Adrenal gland (tissue), 5 donors: ENCODE measurements at regions not wholly inside any gene's neighbourhood (a gene's known extent, or its start where the extent isn't known, plus 50 kb on each side); places are given as distances from the start of the nearest gene placed in this dataset.

Experiments
- POLR2A ChIP-seq, 2 donors: fragments of 450-650 bp; IDR thresholded peaks; one replicate each; pipeline ENCODE4 v1.6.1; 2017; ENCODE audit warnings: antibody characterized with exemption in 2 of 2, mild to moderate bottlenecking in 2 of 2, moderate library complexity in 1 of 2
- TF ChIP-seq, protein P1 (sequence below), 6 experiments: fragments of 450-650 bp in 4 of 6; fragments of 200-600 bp in 2 of 6; sonication (generic) in 1 of 6; IDR thresholded peaks; 1 replicate in 5 of 6; 2 replicates in 1 of 6; pipeline versions ENCODE4 v1.5.1 to v1.8.0; 2016 to 2021; ENCODE audit warnings: antibody characterized with exemption in 6 of 6, mild to moderate bottlenecking in 2 of 6, moderate library complexity in 1 of 6
- donor health status: DM: no; HTN: no; CAD: no.

DNA sequence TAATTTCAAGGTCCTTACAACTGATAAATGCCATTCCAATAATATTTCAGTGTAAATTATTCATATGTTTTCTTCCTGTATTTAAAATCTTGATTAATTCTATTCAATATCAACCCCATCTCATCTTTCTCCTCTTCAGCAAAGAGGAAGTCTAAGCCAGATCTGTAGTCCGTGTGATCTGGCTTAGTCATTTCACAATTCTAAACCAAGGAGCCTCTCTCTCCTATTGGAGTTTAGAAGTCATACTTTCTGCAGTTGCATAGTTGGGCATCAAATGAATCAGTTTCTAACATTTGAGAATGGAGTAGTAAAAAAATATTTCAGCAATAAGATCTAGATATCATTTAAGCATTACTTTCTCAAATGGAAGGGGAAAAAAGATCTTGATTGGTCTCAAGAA lies 354.9 kb downstream of the JRKL start:
- TF ChIP-seq, protein P1, sequence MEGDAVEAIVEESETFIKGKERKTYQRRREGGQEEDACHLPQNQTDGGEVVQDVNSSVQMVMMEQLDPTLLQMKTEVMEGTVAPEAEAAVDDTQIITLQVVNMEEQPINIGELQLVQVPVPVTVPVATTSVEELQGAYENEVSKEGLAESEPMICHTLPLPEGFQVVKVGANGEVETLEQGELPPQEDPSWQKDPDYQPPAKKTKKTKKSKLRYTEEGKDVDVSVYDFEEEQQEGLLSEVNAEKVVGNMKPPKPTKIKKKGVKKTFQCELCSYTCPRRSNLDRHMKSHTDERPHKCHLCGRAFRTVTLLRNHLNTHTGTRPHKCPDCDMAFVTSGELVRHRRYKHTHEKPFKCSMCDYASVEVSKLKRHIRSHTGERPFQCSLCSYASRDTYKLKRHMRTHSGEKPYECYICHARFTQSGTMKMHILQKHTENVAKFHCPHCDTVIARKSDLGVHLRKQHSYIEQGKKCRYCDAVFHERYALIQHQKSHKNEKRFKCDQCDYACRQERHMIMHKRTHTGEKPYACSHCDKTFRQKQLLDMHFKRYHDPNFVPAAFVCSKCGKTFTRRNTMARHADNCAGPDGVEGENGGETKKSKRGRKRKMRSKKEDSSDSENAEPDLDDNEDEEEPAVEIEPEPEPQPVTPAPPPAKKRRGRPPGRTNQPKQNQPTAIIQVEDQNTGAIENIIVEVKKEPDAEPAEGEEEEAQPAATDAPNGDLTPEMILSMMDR (IDR thresholded peaks at IDR 0.05), result no peak
- TF ChIP-seq POLR2A (IDR thresholded peaks at IDR 0.05), result no peak
